Gastroesophageal sphincter (tissue), 4 donors: ENCODE measurements at regions not wholly inside any gene's neighbourhood (a gene's known extent, or its start where the extent isn't known, plus 50 kb on each side); places are given as distances from the start of the nearest gene placed in this dataset.

Experiments
- ATAC-seq: fragments of 150-250 bp; one replicate; pipeline ENCODE4 v1.9.1; 2016; ENCODE audit warnings: mild to moderate bottlenecking, moderate library complexity
- H3K27ac ChIP-seq, 4 donors: fragments of 200-600 bp; sonication (generic) in 3 of 4; 1 replicate in 3 of 4; 2 replicates in 1 of 4; pipeline ENCODE4 v1.5.1; 2016 to 2019
- H3K27me3 ChIP-seq: fragments of 200-600 bp; sonication (generic); one replicate; pipeline ENCODE4 v1.5.1; 2019
- H3K36me3 ChIP-seq, 2 donors: fragments of 200-600 bp; sonication (generic); one replicate each; pipeline ENCODE4 v1.5.1; 2019; ENCODE audit warnings: control low read depth in 1 of 2
- H3K4me1 ChIP-seq, 3 donors: fragments of 200-600 bp; sonication (generic); 1 replicate in 2 of 3; 2 replicates in 1 of 3; pipeline ENCODE4 v1.5.1; 2016 to 2019; ENCODE audit warnings: control low read depth in 2 of 3
- H3K4me3 ChIP-seq, 2 donors: fragments of 200-600 bp; sonication (generic); one replicate each; pipeline ENCODE4 v1.5.1; 2019; ENCODE audit warnings: mild to moderate bottlenecking in 1 of 2, moderate library complexity in 1 of 2
- H3K9me3 ChIP-seq, 3 donors: fragments of 200-600 bp; sonication (generic); one replicate each; pipeline ENCODE4 v1.5.1; 2017 to 2019; ENCODE audit warnings: control low read depth in 2 of 3
- CTCF ChIP-seq, 4 experiments: fragments of 200-600 bp in 2 of 4; fragments of 450-650 bp in 2 of 4; sonication (generic) in 1 of 4; IDR thresholded peaks; one replicate each; pipeline ENCODE4 v1.5.1; 2017 to 2019; ENCODE audit warnings: antibody characterized with exemption in 4 of 4, mild to moderate bottlenecking in 2 of 4, moderate library complexity in 2 of 4
- EP300 ChIP-seq: sonication (generic); formaldehyde crosslinking; IDR thresholded peaks from one replicate; pipeline ENCODE4 v1.6.1; 2017; ENCODE audit warnings: antibody characterized with exemption, mild to moderate bottlenecking
- POLR2A ChIP-seq, 2 donors: fragments of 450-650 bp; IDR thresholded peaks; one replicate each; pipeline ENCODE4 v1.6.1; 2017; ENCODE audit warnings: antibody characterized with exemption in 2 of 2, mild to moderate bottlenecking in 2 of 2, moderate library complexity in 1 of 2
- POLR2AphosphoS5 ChIP-seq: sonication (generic); formaldehyde crosslinking; IDR thresholded peaks from one replicate; pipeline ENCODE4 v1.6.1; 2017; ENCODE audit warnings: antibody characterized with exemption
- WGBS, 2 donors: methylation state at CpG; one replicate each; pipeline ENCODE4 v1.1.5; 2018; ENCODE audit warnings: low coverage in 1 of 2; 5-methylcytosine and 5-hydroxymethylcytosine counted together

- Histone ChIP-seq H3K27me3 (no peaks in the 10 kb centered on the region), H3K27ac (no peak overlapping the region), H3K4me3 (no peak overlapping the region), H3K4me1 (no peaks in the 10 kb centered on the region), H3K9me3 (no peaks in the 10 kb centered on the region), H3K36me3 (no peaks in the 10 kb centered on the region)
- no peak for TF ChIP-seq POLR2AphosphoS5
- TF ChIP-seq POLR2A (IDR thresholded peaks at IDR 0.05) = no peak
- no peak for TF ChIP-seq EP300
- no peak for TF ChIP-seq CTCF (IDR thresholded peaks at IDR 0.05)
- no peak for ATAC-seq
- 96% methylated on average over 3 of the region's 4 CpGs for WGBS, 2 donors
These were observed 59.4 kb upstream of the ZNF438 start for GRCh38 chr10:31090894-31091607.

DNA sequence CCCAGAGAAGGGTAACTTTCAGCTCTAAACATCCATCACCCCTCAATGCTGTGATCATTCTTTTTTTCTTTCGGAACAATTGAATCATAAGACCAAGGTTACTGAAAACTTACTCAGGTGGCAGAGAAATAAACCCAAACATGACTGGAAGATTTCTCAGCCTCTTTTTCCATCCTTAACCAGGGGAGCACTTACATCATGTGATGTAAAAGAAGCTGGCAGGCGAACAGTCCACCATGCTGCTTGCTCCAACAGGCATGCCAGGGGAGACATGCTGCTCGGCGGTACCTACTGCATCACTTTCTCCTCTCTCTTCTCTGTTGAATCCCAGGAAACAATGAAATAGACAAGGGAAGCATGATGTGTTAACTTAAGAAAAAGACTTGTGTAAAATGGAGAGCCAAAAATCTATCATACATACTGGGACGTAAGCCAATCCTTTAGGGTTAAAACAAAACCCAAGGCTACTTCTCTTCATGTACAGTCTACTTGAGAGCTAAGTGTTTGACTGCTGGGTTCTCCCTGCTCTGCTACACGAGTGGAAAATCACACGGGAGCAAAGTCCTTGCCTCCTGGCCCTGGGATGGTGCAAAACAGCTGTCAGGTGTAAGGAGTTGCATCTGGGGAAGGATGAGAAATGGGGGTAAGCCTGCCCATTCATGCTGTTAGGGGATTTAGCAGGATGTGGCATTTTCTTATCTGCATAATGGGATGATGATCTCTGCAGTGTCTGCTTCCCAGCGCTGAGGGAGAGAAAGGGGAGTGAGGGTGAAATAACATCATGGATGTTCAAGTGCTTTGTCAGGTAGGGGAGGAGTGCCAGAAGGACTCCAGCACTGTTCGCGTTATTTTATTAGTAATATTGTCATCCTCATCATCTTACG, 64.3 kb upstream of the ZNF438 start:
- Histone ChIP-seq H3K27me3 (no peaks in the 10 kb centered on the region), H3K4me1 (no peaks in the 10 kb centered on the region), H3K4me3 (no peak overlapping the region), H3K9me3 (no peaks in the 10 kb centered on the region), H3K27ac (no peak overlapping the region), H3K36me3 (no peaks in the 10 kb centered on the region)
- ATAC-seq = no peak
- 51 to 58% methylated on average over 6 to 8 of the region's 11 CpGs for WGBS, 2 donors
- no peak for TF ChIP-seq POLR2A (IDR thresholded peaks at IDR 0.05)
- TF ChIP-seq EP300 = no peak
- TF ChIP-seq CTCF (IDR thresholded peaks at IDR 0.05) = no peak
- TF ChIP-seq POLR2AphosphoS5 = no peak

DNA sequence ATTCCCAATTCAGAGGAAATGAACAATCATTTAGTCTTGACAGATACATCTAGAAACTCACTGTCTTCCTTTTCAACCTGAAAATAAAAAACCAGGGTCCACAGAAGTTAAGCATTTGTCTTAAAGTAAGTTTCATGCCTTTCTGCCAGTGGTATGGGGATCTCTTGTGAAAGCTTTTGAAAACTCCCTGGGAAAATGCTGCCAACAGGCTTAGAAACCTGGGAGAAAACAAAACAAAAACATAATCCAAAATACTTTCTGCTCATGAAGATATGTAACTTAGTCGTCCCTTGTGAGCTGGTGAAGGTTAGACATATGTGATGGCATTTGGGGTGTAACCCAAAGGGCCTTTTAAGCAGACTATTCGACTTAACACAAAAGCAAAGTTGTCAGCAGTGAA, 66.4 kb upstream of the ZNF438 start:
- TF ChIP-seq CTCF (IDR thresholded peaks at IDR 0.05) (no peak), POLR2A (IDR thresholded peaks at IDR 0.05) (no peak), EP300 (no peak), POLR2AphosphoS5 (no peak)
- WGBS, 2 donors = 30 to 43% methylated on average over 2 of the region's 2 CpGs
- H3K27ac ChIP-seq = peak overlapping the region in 1 of 4 donors; percentile 31

GRCh38 chr10:31099094-31099493, 67.4 kb upstream of the ZNF438 start:
- H3K4me1 ChIP-seq = no peaks in the 10 kb centered on the region
- H3K4me3 ChIP-seq = no peak overlapping the region
- H3K27me3 ChIP-seq = no peaks in the 10 kb centered on the region
- no peaks in the 10 kb centered on the region for H3K9me3 ChIP-seq
- WGBS, 2 donors = 88% methylated on average over 10 of the region's 10 CpGs; no CpG with 5 or more reads in 1 of the 2 donors
- no peak overlapping the region for H3K27ac ChIP-seq
- no peaks in the 10 kb centered on the region for H3K36me3 ChIP-seq
- TF ChIP-seq POLR2AphosphoS5 (no peak), EP300 (no peak), POLR2A (IDR thresholded peaks at IDR 0.05) (no peak), CTCF (IDR thresholded peaks at IDR 0.05) (no peak)
- no peak for ATAC-seq

More for the DNA sequence above, 66.4 kb upstream of the ZNF438 start:
- no peak overlapping the region for H3K4me3 ChIP-seq
- H3K36me3 ChIP-seq = no peaks in the 10 kb centered on the region
- no peaks in the 10 kb centered on the region for H3K27me3 ChIP-seq
- no peak for ATAC-seq
- no peaks in the 10 kb centered on the region for H3K9me3 ChIP-seq
- no peaks in the 10 kb centered on the region for H3K4me1 ChIP-seq
